HPDE6-E6E7 (cell line): ENCODE measurements at regions not wholly inside any gene's neighbourhood (a gene's known extent, or its start where the extent isn't known, plus 50 kb on each side); places are given as distances from the start of the nearest gene placed in this dataset.

ENCODE experiments used
- DNase-seq: peaks from one replicate; pipeline ENCODE4 v3.0.0; 2011; ENCODE audit warnings: missing footprints; ENCODE audit errors: extremely low spot score

- DNase-seq = no peak
Observed at GRCh38 chr5:15447209-15447608, 52.8 kb upstream of the FBXL7 start.

DNA sequence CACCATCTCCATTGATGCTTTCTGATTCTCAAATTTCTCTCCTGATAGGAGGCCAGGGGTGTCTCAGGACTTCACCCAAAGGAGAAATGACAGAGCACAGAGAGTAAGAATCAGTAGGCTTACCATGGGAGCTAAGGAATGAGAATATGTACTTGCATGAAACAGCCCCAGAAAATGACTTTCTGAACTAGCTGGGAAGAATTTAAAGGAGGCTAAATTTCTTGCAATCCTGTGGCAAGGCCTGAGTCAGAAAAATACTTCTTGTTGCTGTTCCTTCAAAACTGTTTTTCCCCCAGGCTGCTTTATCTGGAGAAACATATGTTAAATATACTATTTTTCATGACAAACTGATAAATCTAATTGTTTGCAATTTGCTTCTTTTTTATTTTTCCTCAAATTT, 53.4 kb upstream of the FBXL7 start:
- DNase-seq = no peak

DNA sequence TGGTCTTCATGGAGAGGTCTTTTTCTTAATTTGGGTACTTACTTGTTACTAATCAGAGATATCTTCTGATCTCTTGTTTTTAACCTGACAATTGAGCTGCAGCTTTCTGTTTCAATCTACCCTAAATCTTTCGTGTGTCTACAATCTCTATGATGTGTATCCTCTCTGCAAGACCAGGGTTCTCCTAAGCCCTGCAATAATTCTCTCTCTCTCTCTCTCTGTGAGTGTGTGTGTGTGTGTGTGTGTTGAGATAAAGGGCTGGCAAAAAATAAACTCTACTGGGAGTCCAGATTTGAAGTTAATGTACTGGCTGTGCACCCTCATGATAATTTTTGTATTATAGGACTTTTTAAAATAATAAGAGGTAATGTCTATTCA, 57.8 kb upstream of the FBXL7 start:
- no peak for DNase-seq

GRCh38 chr5:15441433-15442192, 58.4 kb upstream of the FBXL7 start:
- no peak for DNase-seq

DNA sequence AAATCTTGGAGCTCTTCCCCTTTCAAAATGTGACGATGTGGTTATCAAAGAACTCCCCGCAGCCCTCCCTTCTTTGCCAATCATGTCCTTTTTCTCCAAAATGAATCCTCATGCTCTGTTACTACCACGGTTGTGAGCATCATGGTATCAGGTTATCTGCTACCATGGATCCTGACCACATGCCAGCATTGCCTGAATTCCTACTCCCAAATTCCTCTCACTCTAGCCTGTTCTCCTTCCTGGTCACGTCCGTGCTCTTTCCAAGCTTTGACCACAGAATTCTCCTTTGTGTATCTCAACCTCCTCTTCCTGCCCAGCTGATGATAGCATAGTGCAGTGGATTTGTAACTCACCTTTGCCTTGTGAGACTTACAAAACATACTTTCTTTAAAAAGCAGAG, 59.5 kb upstream of the FBXL7 start:
- DNase-seq = no peak

DNA sequence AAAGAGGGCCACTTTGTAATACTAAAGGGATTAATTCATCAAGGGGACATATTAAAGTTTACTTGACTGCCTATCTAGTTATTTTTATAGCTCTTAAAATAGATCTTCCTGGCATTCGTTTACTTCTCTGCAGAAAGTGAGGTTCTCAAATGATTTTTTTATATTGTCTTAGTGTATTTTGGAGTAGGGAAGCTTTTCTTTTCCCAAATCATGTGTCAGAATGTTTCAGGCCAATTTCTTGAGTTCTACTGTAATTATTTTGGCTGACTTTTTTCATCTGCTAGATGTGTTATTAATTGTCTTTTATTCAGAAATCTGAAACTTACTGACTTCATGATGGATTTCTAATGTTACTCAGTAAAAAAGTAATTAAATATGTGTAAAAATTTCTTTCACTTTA, 60.2 kb upstream of the FBXL7 start:
- no peak for DNase-seq

GRCh38 chr5:15433709-15434108, 66.3 kb upstream of the FBXL7 start:
- no peak for DNase-seq

DNA sequence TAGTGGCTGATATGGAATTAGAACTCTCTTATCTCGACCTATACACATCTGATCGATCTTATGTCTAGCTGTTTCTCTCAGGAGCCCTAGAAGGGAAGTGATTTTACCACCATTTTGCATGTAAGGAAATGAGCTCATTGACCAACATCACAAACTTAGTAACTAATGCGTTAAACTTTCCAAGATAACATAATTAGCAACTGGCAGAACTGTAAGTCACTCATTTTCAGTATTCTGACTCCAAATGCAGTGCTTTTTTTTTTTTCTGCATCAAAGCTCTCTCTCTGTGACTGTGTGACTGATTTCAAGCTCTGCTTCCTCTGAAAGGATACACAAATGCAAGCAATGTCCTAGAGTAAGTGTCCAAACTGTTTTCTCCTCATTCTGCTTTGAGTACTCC, 68.1 kb upstream of the FBXL7 start:
- DNase-seq = no peak

DNA sequence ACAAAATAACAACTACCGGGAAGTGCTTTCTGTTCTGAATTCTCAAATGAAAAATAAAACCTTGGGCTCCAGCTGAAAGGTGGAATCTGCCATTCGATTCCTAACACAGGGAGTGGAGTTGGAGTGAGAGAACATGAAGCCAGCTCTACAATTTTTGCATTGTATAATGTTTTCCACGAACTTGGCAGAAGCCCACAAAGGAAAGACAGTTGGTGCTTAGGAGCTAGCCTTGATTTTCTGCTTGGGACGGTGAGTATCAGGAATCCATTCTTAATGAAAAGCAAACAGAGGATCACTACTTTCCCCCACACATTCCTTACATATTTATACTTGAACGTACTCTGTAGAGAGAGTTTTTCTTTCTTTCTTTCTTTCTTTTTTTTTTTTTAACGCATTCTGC, 74.2 kb upstream of the FBXL7 start:
- no peak for DNase-seq

- DNase-seq = no peak
Observed at GRCh38 chr5:15424769-15425168, 75.2 kb upstream of the FBXL7 start.

- DNase-seq = no peak
Observed at GRCh38 chr5:15421921-15422412, 78.0 kb upstream of the FBXL7 start.

- no peak for DNase-seq
Observed at GRCh38 chr5:15421381-15421780, 78.6 kb upstream of the FBXL7 start.

DNA sequence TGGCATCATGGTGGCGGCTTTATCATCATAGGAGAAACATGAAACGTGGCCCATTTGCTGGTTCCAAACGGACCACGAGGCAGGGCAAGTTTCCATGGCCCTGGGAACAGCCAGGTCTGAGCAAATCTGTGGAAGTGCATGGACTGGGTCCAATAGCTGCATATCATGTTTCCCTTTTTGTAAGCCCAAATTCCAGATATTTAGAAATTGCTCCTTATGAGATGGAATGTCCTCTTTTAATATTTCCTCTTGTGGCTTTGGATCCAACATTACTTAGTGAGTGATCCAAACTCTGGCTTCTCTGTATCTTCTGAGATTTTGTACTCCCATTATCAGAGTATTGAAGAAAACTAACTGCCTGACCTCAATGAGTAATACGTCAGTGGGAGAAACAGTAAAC, 79.8 kb upstream of the FBXL7 start:
- no peak for DNase-seq

DNA sequence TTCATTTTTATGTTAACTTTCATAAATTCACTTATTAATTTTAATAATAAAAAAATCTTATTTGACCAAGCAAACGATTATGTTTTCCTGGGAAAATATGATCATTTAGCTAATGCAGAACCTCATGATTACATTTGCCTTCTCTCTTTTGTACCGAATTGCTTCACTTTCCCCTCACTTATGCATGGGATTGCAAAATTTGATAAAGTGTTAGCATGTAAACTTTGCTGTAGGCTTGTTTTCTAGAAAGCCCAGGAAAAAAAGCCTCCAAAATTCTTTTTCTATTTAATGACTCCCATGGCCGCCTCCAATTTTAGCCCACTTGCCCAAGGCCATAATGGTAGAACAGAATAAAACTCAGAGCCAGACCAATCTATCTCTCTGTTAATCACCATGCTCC, 82.8 kb upstream of the FBXL7 start:
- DNase-seq = no peak

DNA sequence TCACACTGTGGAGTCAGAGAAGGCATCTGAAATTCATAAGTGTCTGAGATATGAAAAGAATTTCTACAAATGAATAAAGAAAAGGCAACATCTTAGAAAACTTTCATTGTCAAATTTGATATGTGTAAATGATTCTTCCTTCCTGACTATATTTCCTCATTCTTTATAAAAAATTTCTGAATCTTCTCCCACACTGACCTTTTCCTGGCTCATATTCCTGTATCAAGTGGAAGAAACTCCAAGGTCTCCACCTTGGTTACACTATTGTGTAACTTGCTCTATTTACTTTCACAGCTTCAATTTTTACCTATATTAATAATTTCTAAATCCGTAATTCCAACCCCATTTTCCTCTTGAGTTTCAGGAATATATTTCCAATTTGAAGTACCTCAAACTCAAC, 93.5 kb upstream of the FBXL7 start:
- no peak for DNase-seq

GRCh38 chr5:15393146-15393545, 106.8 kb upstream of the FBXL7 start:
- DNase-seq = no peak

GRCh38 chr5:15391704-15392397, 108.1 kb upstream of the FBXL7 start:
- DNase-seq = no peak

DNA sequence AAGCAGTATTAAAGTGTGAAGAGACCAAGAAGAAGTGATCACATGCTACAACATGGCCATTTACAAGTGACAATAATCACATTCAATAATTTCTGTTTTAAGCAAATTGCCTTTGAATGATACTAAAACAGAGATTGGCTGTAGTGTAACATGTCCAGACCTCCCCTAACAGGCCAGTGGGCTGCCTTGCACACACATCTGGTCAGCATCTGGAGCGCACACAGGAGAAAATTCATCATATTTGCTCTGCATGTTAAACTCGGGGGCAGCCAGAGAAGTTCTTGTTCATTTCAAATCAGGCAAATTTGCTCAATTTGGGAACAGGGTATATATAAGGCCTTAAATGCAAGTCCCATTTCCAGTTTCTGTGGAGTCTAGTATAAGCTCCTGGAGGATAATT, 111.1 kb upstream of the FBXL7 start:
- no peak for DNase-seq

DNA sequence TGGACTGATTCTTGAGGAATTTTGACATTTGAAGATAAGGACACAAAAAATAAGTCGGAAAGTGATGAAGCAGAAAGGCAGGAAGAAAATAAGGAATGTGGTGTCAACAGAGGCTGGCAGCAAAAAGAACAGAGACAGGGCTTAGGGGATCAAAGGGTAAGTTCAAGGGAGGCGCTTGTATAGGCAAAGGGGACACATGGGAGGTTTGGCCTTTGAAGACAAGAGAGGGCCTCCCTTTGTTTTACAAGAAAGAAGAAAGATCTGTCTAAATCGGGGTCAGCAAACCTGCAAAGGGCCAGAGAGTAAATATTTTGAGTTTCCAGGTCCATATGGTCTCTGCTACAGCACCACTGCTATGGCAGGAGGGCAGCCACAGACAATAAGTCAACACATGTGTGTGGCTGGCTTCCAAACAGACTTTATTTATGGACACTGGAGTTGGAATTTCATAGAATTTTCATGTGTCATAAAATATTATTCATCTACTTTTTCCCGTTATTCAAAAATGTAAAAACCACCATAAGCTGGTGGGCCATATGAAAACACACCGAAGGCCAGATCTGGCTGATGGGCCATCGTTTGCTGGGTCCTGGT, 112.0 kb upstream of the FBXL7 start:
- no peak for DNase-seq

DNA sequence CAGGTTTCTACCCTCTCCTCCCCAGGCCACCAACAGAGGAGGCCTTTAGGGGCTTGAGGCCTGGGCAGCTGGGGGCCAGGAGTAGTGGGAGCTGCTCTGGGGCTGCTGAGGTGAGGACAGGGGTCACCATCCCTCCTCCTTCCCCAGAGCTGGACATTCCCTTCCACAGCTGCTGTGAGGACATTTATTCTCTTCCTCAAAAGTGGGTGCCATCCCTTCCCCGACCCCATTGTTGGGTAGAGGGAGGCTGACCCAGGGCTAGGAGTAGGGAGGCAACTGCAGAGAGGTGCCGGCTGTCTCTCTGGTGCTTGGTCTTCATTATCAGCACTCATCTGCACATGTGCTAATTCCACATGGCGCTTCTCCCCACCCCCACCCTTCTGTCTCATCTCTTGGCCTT, 113.9 kb upstream of the FBXL7 start:
- DNase-seq = no peak

DNA sequence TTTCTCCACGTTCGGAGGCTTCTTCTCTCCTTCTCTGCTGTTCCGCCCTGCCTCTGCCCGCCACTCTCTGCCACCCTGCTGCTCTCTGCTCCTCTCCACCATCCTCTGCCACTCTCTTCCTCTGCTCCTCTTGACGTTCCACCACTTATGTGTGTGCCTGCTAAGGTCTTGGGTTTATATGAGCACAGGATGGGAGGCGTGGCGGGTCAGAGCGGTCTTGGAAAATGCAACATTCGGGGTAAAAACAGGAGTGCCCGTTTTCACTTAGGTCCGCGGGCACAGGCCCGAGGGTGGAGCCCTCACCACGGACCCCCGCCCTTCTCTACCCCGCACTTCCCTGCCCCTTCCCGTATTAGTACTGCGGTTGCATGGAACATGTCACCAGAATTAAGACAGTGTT, 114.4 kb upstream of the FBXL7 start:
- no peak for DNase-seq

- no peak for DNase-seq
Observed at GRCh38 chr5:15385037-15385436, 114.9 kb upstream of the FBXL7 start.

- no peak for DNase-seq
Observed at GRCh38 chr5:15384581-15384980, 115.4 kb upstream of the FBXL7 start.
